ENCODE measurements at regions not wholly inside any gene's neighbourhood (a gene's known extent, or its start where the extent isn't known, plus 50 kb on each side); places are given as distances from the start of the nearest gene placed in this dataset.

DNA sequence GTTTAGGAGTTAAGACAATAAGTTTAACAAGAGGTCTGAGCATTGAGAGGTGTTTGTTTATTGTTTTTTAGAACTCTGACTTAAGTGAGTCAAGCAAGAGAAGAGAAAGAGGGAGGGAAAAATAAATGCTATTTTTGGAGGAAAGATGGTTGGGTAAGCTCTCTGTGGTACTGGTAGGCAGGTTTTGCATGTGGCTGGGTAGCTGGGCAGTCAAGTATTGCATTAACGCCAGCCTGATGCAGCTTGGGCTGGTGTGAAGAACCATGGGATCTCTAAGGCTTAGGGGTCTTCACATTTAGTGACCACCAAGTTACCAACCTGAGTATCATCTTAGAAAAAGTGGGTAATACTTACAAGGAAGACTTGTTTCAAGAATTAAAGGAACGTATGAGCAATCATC lies 534.5 kb upstream of the SEMA6D start:
- Histone ChIP-seq H2AFZ (ENCODE audit: low read depth, low read length, severe bottlenecking) (no peak overlapping the region), H3K9me3 (ENCODE audit: insufficient read depth, low read length) (no peaks in the 10 kb centered on the region), H3K36me3 (ENCODE audit: low read length) (no peaks in the 10 kb centered on the region), H3K4me3 (ENCODE audit: insufficient read depth, low read length, poor library complexity, severe bottlenecking) (no peak overlapping the region), H3F3A (ENCODE audit: insufficient read depth) (no peaks in the 10 kb centered on the region), H3K27me3 (ENCODE audit: low read length) (no peaks in the 10 kb centered on the region), H3K79me2 (ENCODE audit: insufficient read depth, low read length) (no peaks in the 10 kb centered on the region), H3K9ac (ENCODE audit: low read length) (no peak overlapping the region), H3K4me2 (ENCODE audit: low read depth, low read length, poor library complexity, severe bottlenecking) (no peak overlapping the region), H4K20me1 (ENCODE audit: low read depth, low read length) (no peaks in the 10 kb centered on the region), H3K27ac (ENCODE audit: low read depth, low read length) (no peak overlapping the region), H3K9me2 (replicated peaks; ENCODE audit: insufficient read depth, low read length) (no peaks in the 10 kb centered on the region)
- TF ChIP-seq CTCF (IDR thresholded peaks at IDR 0.05; ENCODE audit: insufficient read depth, low read length, poor library complexity, severe bottlenecking) = no peak
- no peak for TF ChIP-seq EZH2phosphoT487 (conservative IDR thresholded peaks at IDR 0.05; ENCODE audit: low read length)

GRCh38 chr15:47184003-47184907 lies 533.0 kb upstream of the SEMA6D start:
- no peaks in the 10 kb centered on the region for H3K9me2 ChIP-seq (replicated peaks; ENCODE audit: insufficient read depth, low read length)
- no peaks in the 10 kb centered on the region for H3K36me3 ChIP-seq (ENCODE audit: low read length)
- no peak overlapping the region for H2AFZ ChIP-seq (ENCODE audit: low read depth, low read length, severe bottlenecking)
- H3K9ac ChIP-seq (ENCODE audit: low read length) = no peak overlapping the region
- no peak overlapping the region for H3K27ac ChIP-seq (ENCODE audit: low read depth, low read length)
- H4K20me1 ChIP-seq (ENCODE audit: low read depth, low read length) = no peaks in the 10 kb centered on the region
- TF ChIP-seq CTCF (IDR thresholded peaks at IDR 0.05; ENCODE audit: insufficient read depth, low read length, poor library complexity, severe bottlenecking) = no peak
- no peak for TF ChIP-seq EZH2phosphoT487 (conservative IDR thresholded peaks at IDR 0.05; ENCODE audit: low read length)
- no peaks in the 10 kb centered on the region for H3K79me2 ChIP-seq (ENCODE audit: insufficient read depth, low read length)
- no peak overlapping the region for H3K4me2 ChIP-seq (ENCODE audit: low read depth, low read length, poor library complexity, severe bottlenecking)
- H3K9me3 ChIP-seq (ENCODE audit: insufficient read depth, low read length) = no peaks in the 10 kb centered on the region
- H3K4me3 ChIP-seq (ENCODE audit: insufficient read depth, low read length, poor library complexity, severe bottlenecking) = no peak overlapping the region
- no peaks in the 10 kb centered on the region for H3F3A ChIP-seq (ENCODE audit: insufficient read depth)
- no peaks in the 10 kb centered on the region for H3K27me3 ChIP-seq (ENCODE audit: low read length)

DNA sequence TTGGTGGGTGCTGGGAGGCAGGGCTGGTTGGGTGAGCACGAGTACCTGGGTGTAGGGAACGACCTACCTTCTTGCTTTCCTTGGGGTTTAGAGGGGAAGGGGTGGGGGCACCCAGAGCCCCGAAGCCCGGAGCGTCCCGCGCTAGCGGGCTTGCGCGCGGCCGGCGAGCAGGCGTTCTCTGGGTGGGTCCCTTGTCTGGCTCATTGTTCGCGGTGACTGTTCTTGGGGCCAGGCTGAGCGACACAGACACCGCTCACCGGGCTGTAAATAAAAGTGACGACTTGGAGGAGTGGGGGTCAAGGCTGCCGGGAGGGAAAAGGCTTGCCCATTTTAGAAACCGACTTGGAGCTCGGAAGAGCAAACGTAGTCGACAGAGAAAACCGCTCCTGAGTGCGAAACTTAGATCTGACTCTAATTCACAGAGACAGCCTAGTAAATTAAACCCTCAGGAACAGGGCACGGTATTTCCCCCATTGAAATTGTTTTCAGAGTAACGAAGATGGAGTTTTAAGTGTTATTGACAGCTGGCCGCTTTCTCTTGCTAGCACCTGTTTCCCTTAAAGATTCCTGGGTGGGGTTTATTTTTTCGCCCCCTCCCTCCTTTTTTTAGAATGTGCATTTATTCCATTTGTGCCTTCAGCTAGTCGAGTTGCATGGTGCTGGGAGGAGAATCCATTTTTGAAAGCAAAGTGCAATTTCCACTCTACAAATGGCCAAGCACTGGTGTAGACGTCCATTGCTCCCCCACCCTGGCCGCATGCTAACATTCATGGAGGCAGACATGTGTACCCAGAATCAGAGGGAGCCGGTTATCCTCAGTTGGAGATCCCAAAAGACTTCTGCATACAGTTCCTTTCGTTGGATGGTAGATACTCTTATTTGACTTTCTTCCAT lies 532.1 kb upstream of the SEMA6D start:
- Histone ChIP-seq H3K9me3 (ENCODE audit: insufficient read depth, low read length) (no peaks in the 10 kb centered on the region), H3K4me3 (ENCODE audit: insufficient read depth, low read length, poor library complexity, severe bottlenecking) (no peak overlapping the region), H3K4me2 (ENCODE audit: low read depth, low read length, poor library complexity, severe bottlenecking) (no peak overlapping the region), H3K79me2 (ENCODE audit: insufficient read depth, low read length) (no peaks in the 10 kb centered on the region), H3K9ac (ENCODE audit: low read length) (no peak overlapping the region), H3K36me3 (ENCODE audit: low read length) (no peaks in the 10 kb centered on the region), H4K20me1 (ENCODE audit: low read depth, low read length) (no peaks in the 10 kb centered on the region), H3K27me3 (ENCODE audit: low read length) (no peaks in the 10 kb centered on the region), H3F3A (ENCODE audit: insufficient read depth) (no peaks in the 10 kb centered on the region), H2AFZ (ENCODE audit: low read depth, low read length, severe bottlenecking) (no peak overlapping the region), H3K9me2 (replicated peaks; ENCODE audit: insufficient read depth, low read length) (no peaks in the 10 kb centered on the region), H3K27ac (ENCODE audit: low read depth, low read length) (no peak overlapping the region)
- TF ChIP-seq EZH2phosphoT487 (conservative IDR thresholded peaks at IDR 0.05; ENCODE audit: low read length) (no peak), CTCF (IDR thresholded peaks at IDR 0.05; ENCODE audit: insufficient read depth, low read length, poor library complexity, severe bottlenecking) (no peak)

Measured in SU-DHL-6 (cell line).